ENCODE measurements at regions not wholly inside any gene's neighbourhood (a gene's known extent, or its start where the extent isn't known, plus 50 kb on each side); places are given as distances from the start of the nearest gene placed in this dataset.

GRCh38 chr5:93158841-93159240, 422.2 kb downstream of the NR2F1-AS1 start:
- no peak for DNase-seq

- DNase-seq: no peak
Observed at GRCh38 chr5:93156566-93156965, 424.5 kb downstream of the NR2F1-AS1 start.

GRCh38 chr5:93154535-93154934, 426.5 kb downstream of the NR2F1-AS1 start:
- DNase-seq: no peak

GRCh38 chr5:93153461-93153860, 427.6 kb downstream of the NR2F1-AS1 start:
- no peak for DNase-seq

GRCh38 chr5:93151896-93152295, 429.1 kb downstream of the NR2F1-AS1 start:
- no peak for DNase-seq

GRCh38 chr5:93151121-93151520, 429.9 kb downstream of the NR2F1-AS1 start:
- no peak for DNase-seq

GRCh38 chr5:93150311-93151012, 430.6 kb downstream of the NR2F1-AS1 start:
- DNase-seq: no peak

- no peak for DNase-seq
Observed at GRCh38 chr5:93145767-93146166, 435.3 kb downstream of the NR2F1-AS1 start.

GRCh38 chr5:93145019-93145418, 436.0 kb downstream of the NR2F1-AS1 start:
- DNase-seq: no peak

- DNase-seq: no peak
Observed at GRCh38 chr5:93141969-93142368, 439.1 kb downstream of the NR2F1-AS1 start.

- no peak for DNase-seq
Observed at GRCh38 chr5:93130624-93131490, 450.2 kb downstream of the NR2F1-AS1 start.

- no peak for DNase-seq
Observed at GRCh38 chr5:93126634-93127033, 454.4 kb downstream of the NR2F1-AS1 start.

- DNase-seq: no peak
Observed at GRCh38 chr5:93123127-93123526, 457.9 kb downstream of the NR2F1-AS1 start.

- DNase-seq: no peak
Observed at GRCh38 chr5:93122446-93122845, 458.6 kb downstream of the NR2F1-AS1 start.

- no peak for DNase-seq
Observed at GRCh38 chr5:93120771-93121170, 460.2 kb downstream of the NR2F1-AS1 start.

- DNase-seq: no peak
Observed at GRCh38 chr5:93120051-93120450, 461.0 kb downstream of the NR2F1-AS1 start.

GRCh38 chr5:93117751-93118531, 463.1 kb downstream of the NR2F1-AS1 start:
- DNase-seq: no peak

GRCh38 chr5:93107805-93108520, 473.1 kb downstream of the NR2F1-AS1 start:
- no peak for DNase-seq

GRCh38 chr5:93107141-93107540, 473.9 kb downstream of the NR2F1-AS1 start:
- DNase-seq: no peak

GRCh38 chr5:93101661-93102060, 479.4 kb downstream of the NR2F1-AS1 start:
- no peak for DNase-seq

- DNase-seq: no peak
Observed at GRCh38 chr5:93100976-93101375, 480.0 kb downstream of the NR2F1-AS1 start.

GRCh38 chr5:93100428-93100827, 480.6 kb downstream of the NR2F1-AS1 start:
- no peak for DNase-seq

GRCh38 chr5:93099902-93100347, 481.1 kb downstream of the NR2F1-AS1 start:
- no peak for DNase-seq

Data from NCI-H2171 treated with DMSO at 0.1 percent for 48 hours (cell line).